GM10266 (cell line): ENCODE measurements at regions not wholly inside any gene's neighbourhood (a gene's known extent, or its start where the extent isn't known, plus 50 kb on each side); places are given as distances from the start of the nearest gene placed in this dataset.

ENCODE experiments used
- DNase-seq: peaks from one replicate; pipeline ENCODE4 v3.0.0; 2012; ENCODE audit errors: extremely low spot score
- CTCF ChIP-seq: IDR thresholded peaks from 2 replicates; pipeline ENCODE4 v1.5.1; 2012; ENCODE audit warnings: mild to moderate bottlenecking, low read depth; ENCODE audit not compliant: control insufficient read depth, insufficient read depth; ENCODE audit errors: missing control alignments

- no peak for DNase-seq
- no peak for TF ChIP-seq CTCF
Observed at GRCh38 chr17:65402513-65403496, 158.6 kb downstream of the AXIN2 start.

- TF ChIP-seq CTCF: no peak
- DNase-seq: no peak
Observed at GRCh38 chr17:65401561-65401960, 159.9 kb downstream of the AXIN2 start.

GRCh38 chr17:65400701-65401100, 160.7 kb downstream of the AXIN2 start:
- no peak for TF ChIP-seq CTCF
- no peak for DNase-seq

GRCh38 chr17:65398040-65398787, 163.2 kb downstream of the AXIN2 start:
- TF ChIP-seq CTCF: no peak
- DNase-seq: no peak

GRCh38 chr17:65395924-65396323, 165.5 kb downstream of the AXIN2 start:
- TF ChIP-seq CTCF: no peak
- no peak for DNase-seq

GRCh38 chr17:65394811-65395472, 166.5 kb downstream of the AXIN2 start:
- DNase-seq: no peak
- no peak for TF ChIP-seq CTCF
